A673 (cell line): ENCODE measurements at regions not wholly inside any gene's neighbourhood (a gene's known extent, or its start where the extent isn't known, plus 50 kb on each side); places are given as distances from the start of the nearest gene placed in this dataset.
"Not testable (repeated sequence)": the region's sequence is repeated elsewhere in the genome, so short reads cannot be mapped to it uniquely, and the experiment has no call there.

Experiments used
- BruUV-seq: library from RNA; stranded (reverse); fragments of 400-500 nt; replicated peaks from 2 replicates; lab custom pipeline; 2021; lab: Mats Ljungman, UMichigan
- CTCF ChIA-PET: fragments of 300-600 bp; sonication (Branson Sonifier 250); formaldehyde crosslinking; loops from one replicate; lab custom pipeline; 2022; ENCODE audit warnings: antibody characterized with exemption; lab: Charles Lee
- POLR2A ChIA-PET: fragments of 300-600 bp; sonication (Branson Sonifier 250); formaldehyde crosslinking; loops from one replicate; lab custom pipeline; 2022; ENCODE audit warnings: antibody characterized with exemption; ENCODE audit not compliant: low non-redundant PET; lab: Charles Lee
- DNase-seq: peaks from one replicate; pipeline ENCODE4 v3.0.0-alpha.2; 2015; ENCODE audit warnings: low spot score
- H3K27ac ChIP-seq: fragments of 200-600 bp; sonication (generic); 2 replicates; pipeline ENCODE4 v1.5.1; 2016; ENCODE audit warnings: mixed run types, low read depth, mild to moderate bottlenecking, mixed read lengths, antibody characterized with exemption, low read length; ENCODE audit not compliant: poor library complexity, severe bottlenecking
- H3K27me3 ChIP-seq: fragments of 200-600 bp; sonication (generic); replicated peaks from 2 replicates; pipeline ENCODE4 v1.6.1; 2017; ENCODE audit warnings: mixed run types, low read depth, mild to moderate bottlenecking, mixed read lengths, antibody characterized with exemption, low read length; ENCODE audit not compliant: insufficient read depth, poor library complexity
- H3K36me3 ChIP-seq: fragments of 200-600 bp; sonication (generic); 2 replicates; pipeline ENCODE4 v1.6.1; 2016; ENCODE audit warnings: mixed run types, mild to moderate bottlenecking, mixed read lengths, antibody characterized with exemption, low read length; ENCODE audit not compliant: insufficient read depth, poor library complexity, severe bottlenecking
- H3K4me1 ChIP-seq: fragments of 200-600 bp; sonication (generic); 2 replicates; pipeline ENCODE4 v1.6.1; 2017; ENCODE audit warnings: mixed run types, mild to moderate bottlenecking, mixed read lengths, antibody characterized with exemption, low read length; ENCODE audit not compliant: insufficient read depth, poor library complexity, severe bottlenecking
- H3K4me3 ChIP-seq: fragments of 200-600 bp; sonication (generic); 2 replicates; pipeline ENCODE4 v1.5.1; 2016; ENCODE audit warnings: low read depth, mixed run types, mild to moderate bottlenecking, mixed read lengths, low read length; ENCODE audit not compliant: poor library complexity, severe bottlenecking
- H3K9me3 ChIP-seq: fragments of 200-600 bp; sonication (generic); 2 replicates; pipeline ENCODE4 v1.6.1; 2016; ENCODE audit warnings: mixed run types, low read depth, mild to moderate bottlenecking, mixed read lengths, antibody characterized with exemption, low read length; ENCODE audit not compliant: poor library complexity, severe bottlenecking
- EZH2 ChIP-seq: fragments of 200-600 bp; sonication (generic); IDR thresholded peaks from 2 replicates; pipeline ENCODE4 v1.6.1; 2017; ENCODE audit warnings: borderline replicate concordance, low read depth, mild to moderate bottlenecking, mixed read lengths, antibody characterized with exemption, low read length; ENCODE audit not compliant: poor library complexity, severe bottlenecking
- intact Hi-C: fragments of 100-400 bp; cut with micrococcal nuclease; formaldehyde crosslinking; loops from one replicate; pipeline ENCODE4 v1.10.0; 2022; ENCODE audit not compliant: unreplicated experiment
- TF ChIP-seq, protein P1 (sequence below): fragments of 300-800, 200-600 bp; sonication (generic); conservative IDR thresholded peaks from 2 replicates; pipeline ENCODE4 v1.5.1; 2017; ENCODE audit warnings: low read depth, mild to moderate bottlenecking, antibody characterized with exemption, low read length, moderate library complexity, mixed read lengths

DNA sequence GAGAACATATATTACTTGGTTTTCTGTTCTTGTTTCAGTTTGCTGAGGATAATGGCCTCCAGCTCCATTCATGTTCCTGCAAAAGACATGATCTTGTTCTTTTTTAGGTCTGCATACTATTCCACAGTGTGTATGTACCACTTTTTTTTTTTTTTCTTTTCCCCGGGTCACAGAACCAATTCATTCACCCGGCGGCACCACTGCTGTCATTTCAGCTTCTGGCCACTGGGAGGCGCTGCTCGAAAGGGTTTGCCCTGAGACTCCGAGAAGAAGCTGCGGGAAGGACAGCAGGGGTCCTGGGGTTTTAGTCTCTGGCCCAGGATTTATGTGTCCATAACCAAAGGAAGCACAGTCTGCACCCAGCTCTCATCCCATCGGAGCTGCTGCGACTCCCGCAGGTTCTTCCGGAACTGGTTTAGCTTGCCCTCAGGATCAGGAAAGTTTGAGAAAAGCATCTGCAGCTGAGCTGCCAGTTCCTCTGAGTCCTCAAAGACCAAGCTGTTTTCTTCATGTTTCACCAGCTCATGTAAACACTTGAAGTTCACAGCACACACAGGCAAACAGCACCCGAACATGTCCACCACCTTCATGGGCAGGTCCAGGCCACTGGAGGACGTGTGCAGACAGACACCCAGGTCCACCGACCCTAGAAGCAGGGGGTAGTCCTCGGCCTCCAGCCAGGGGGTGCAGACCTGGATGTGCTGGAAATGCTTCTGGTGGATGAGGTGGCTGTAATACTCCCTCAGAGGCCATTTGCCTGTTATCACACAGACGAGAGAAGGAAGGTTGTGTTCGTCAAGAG is 76.3 kb upstream of the KCNAB1 start:
- H3K27me3 ChIP-seq, H3K4me1 ChIP-seq, H3K27ac ChIP-seq, H3K4me3 ChIP-seq, H3K9me3 ChIP-seq, BruUV-seq, H3K36me3 ChIP-seq: not testable (repeated sequence)
- POLR2A ChIA-PET: interaction anchor here (0.6 kb wide), 1 partner anchor 18 kb away, joined by 4 read pairs; no protein-coding TSS in a partner anchor
- TF ChIP-seq, protein P1, sequence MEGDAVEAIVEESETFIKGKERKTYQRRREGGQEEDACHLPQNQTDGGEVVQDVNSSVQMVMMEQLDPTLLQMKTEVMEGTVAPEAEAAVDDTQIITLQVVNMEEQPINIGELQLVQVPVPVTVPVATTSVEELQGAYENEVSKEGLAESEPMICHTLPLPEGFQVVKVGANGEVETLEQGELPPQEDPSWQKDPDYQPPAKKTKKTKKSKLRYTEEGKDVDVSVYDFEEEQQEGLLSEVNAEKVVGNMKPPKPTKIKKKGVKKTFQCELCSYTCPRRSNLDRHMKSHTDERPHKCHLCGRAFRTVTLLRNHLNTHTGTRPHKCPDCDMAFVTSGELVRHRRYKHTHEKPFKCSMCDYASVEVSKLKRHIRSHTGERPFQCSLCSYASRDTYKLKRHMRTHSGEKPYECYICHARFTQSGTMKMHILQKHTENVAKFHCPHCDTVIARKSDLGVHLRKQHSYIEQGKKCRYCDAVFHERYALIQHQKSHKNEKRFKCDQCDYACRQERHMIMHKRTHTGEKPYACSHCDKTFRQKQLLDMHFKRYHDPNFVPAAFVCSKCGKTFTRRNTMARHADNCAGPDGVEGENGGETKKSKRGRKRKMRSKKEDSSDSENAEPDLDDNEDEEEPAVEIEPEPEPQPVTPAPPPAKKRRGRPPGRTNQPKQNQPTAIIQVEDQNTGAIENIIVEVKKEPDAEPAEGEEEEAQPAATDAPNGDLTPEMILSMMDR: peak; percentile 72
- intact Hi-C loops: loop anchor here (5.0 kb wide), 2 partner anchors 93 to 1093 kb away; no protein-coding TSS in a partner anchor
- DNase-seq: peak; percentile 58
- CTCF ChIA-PET: interaction anchor here (0.6 to 1.6 kb wide), 20 partner anchors 11 to 1182 kb away, joined by 3 to 11 read pairs (median 4); no protein-coding TSS in a partner anchor

DNA sequence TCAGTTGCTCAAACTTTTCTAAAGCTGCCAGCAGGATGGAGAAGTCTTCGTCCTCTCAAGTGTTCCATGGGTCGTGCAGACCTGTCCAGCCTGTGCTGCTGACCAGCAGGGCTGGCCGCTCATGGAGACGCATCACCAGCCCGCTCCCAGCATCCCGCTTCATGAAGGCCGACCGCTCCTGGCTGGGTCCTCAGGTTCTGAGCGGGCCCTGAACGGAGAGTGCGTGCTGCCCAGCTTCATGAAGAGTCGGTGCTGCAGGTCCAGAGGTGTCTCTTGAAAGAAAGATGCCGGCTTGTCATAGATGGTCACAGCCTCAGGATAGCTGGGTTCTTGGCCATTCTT is 75.8 kb upstream of the KCNAB1 start:
- DNase-seq: no peak
- BruUV-seq: no TSS peak
- intact Hi-C loops: loop anchor here (5.0 kb wide), 2 partner anchors 93 to 1093 kb away; no protein-coding TSS in a partner anchor
- Histone ChIP-seq H3K27ac (no peak overlapping the region), H3K4me1 (no peaks in the 10 kb centered on the region), H3K4me3 (no peak overlapping the region), H3K36me3 (no peaks in the 10 kb centered on the region), H3K27me3 (no peaks in the 10 kb centered on the region), H3K9me3 (no peaks in the 10 kb centered on the region)
- TF ChIP-seq, protein P1: no peak
- no peak for TF ChIP-seq EZH2
- CTCF ChIA-PET: interaction anchor here (1.4 to 1.6 kb wide), 2 partner anchors 32 to 1092 kb away, joined by 8 read pairs; no protein-coding TSS in a partner anchor
- POLR2A ChIA-PET: no interaction called here

DNA sequence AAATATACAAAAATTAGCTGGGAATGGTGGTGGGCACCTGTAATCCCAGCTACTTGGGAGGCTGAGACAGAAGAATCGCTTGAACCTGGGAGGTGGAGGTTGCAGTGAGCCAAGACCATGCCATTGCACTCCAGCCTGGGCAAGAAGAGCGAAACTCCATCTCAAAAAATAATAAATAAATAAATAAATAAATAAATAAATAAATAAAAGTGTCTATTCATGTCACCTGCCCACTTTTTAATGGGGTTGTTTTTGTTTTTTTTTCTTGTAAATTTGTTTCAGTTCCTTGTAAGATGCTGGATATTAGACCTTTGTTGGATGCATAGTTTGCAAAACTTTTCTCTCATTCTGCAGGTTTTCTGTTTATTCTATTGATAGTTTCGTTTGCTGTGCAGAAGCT is 71.9 kb upstream of the KCNAB1 start:
- H3K4me1 ChIP-seq, H3K36me3 ChIP-seq, BruUV-seq, H3K9me3 ChIP-seq, H3K27me3 ChIP-seq, intact Hi-C loops, H3K27ac ChIP-seq, POLR2A ChIA-PET, H3K4me3 ChIP-seq, CTCF ChIA-PET, DNase-seq: not testable (repeated sequence)
